ENCODE measurements at regions not wholly inside any gene's neighbourhood (a gene's known extent, or its start where the extent isn't known, plus 50 kb on each side); places are given as distances from the start of the nearest gene placed in this dataset.

DNA sequence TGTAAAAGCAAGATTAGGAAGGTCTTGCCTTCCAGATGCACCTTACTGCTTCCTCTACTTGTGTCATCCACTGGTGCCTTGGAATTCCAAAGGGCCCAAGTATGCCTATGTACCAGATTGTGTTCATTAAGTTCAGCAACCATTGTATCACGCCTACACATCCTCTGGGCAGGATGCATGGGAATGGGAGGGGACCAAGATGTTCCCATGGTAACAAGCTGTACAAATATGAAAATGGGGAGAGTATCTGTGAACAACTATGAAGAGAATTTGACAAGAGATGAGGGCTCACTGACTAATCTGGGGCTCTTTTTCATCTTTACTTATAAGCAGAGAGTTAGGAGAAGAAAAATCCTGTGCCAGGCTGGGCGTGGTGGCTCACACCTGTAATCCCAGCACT is 137.8 kb upstream of the MAP1B start:
- TF ChIP-seq, protein P1, sequence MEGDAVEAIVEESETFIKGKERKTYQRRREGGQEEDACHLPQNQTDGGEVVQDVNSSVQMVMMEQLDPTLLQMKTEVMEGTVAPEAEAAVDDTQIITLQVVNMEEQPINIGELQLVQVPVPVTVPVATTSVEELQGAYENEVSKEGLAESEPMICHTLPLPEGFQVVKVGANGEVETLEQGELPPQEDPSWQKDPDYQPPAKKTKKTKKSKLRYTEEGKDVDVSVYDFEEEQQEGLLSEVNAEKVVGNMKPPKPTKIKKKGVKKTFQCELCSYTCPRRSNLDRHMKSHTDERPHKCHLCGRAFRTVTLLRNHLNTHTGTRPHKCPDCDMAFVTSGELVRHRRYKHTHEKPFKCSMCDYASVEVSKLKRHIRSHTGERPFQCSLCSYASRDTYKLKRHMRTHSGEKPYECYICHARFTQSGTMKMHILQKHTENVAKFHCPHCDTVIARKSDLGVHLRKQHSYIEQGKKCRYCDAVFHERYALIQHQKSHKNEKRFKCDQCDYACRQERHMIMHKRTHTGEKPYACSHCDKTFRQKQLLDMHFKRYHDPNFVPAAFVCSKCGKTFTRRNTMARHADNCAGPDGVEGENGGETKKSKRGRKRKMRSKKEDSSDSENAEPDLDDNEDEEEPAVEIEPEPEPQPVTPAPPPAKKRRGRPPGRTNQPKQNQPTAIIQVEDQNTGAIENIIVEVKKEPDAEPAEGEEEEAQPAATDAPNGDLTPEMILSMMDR (IDR thresholded peaks at IDR 0.05): no peak
- TF ChIP-seq POLR2A (IDR thresholded peaks at IDR 0.05): no peak
- no peak for TF ChIP-seq POLR2AphosphoS5 (IDR thresholded peaks at IDR 0.05)
